GM12891 (cell line): ENCODE measurements at regions not wholly inside any gene's neighbourhood (a gene's known extent, or its start where the extent isn't known, plus 50 kb on each side); places are given as distances from the start of the nearest gene placed in this dataset.

Source experiments
- DNase-seq: peaks from one replicate; pipeline ENCODE4 v3.0.0; 2011; ENCODE audit warnings: low spot score; ENCODE audit not compliant: insufficient read length
- FAIRE-seq: peaks from 2 replicates; lab custom pipeline; 2011; peaks lifted over from hg19 to GRCh38; lab: Jason Lieb, UNC
- PAX5 ChIP-seq: IDR thresholded peaks from 2 replicates; pipeline ENCODE4 v1.6.1; 2011; ENCODE audit warnings: low read length, moderate library complexity, mild to moderate bottlenecking; ENCODE audit not compliant: insufficient read depth, severe bottlenecking
- POLR2A ChIP-seq: IDR thresholded peaks from 2 replicates; pipeline ENCODE4 v1.6.1; 2011; ENCODE audit warnings: low read depth, low read length, control low read depth
- POLR2AphosphoS5 ChIP-seq: IDR thresholded peaks from 2 replicates; pipeline ENCODE4 v1.6.1; 2011; ENCODE audit warnings: low read depth, low read length, control low read depth
- POU2F2 ChIP-seq: IDR thresholded peaks from 2 replicates; pipeline ENCODE4 v1.6.1; 2011; ENCODE audit warnings: low read depth, mild to moderate bottlenecking, control low read depth, low read length, moderate library complexity
- SPI1 ChIP-seq: IDR thresholded peaks from 2 replicates; pipeline ENCODE4 v1.6.1; 2011; ENCODE audit warnings: low read depth, low read length, control low read depth
- TAF1 ChIP-seq: IDR thresholded peaks from 2 replicates; pipeline ENCODE4 v1.6.1; 2011; ENCODE audit warnings: low read depth, low read length, control low read depth

- TF ChIP-seq SPI1 = no peak
- no peak for TF ChIP-seq TAF1
- no peak for TF ChIP-seq POU2F2
- no peak for TF ChIP-seq PAX5
- no peak for TF ChIP-seq POLR2A
- no peak for TF ChIP-seq POLR2AphosphoS5
- DNase-seq (no peak), FAIRE-seq (no peak)
Observed at GRCh38 chr10:91711885-91712680, 79.2 kb upstream of the PPP1R3C start.

- DNase-seq (no peak), FAIRE-seq (no peak)
- TF ChIP-seq POU2F2 (no peak), POLR2A (no peak)
Observed at GRCh38 chr10:91709394-91709798, 76.5 kb upstream of the PPP1R3C start.

DNA sequence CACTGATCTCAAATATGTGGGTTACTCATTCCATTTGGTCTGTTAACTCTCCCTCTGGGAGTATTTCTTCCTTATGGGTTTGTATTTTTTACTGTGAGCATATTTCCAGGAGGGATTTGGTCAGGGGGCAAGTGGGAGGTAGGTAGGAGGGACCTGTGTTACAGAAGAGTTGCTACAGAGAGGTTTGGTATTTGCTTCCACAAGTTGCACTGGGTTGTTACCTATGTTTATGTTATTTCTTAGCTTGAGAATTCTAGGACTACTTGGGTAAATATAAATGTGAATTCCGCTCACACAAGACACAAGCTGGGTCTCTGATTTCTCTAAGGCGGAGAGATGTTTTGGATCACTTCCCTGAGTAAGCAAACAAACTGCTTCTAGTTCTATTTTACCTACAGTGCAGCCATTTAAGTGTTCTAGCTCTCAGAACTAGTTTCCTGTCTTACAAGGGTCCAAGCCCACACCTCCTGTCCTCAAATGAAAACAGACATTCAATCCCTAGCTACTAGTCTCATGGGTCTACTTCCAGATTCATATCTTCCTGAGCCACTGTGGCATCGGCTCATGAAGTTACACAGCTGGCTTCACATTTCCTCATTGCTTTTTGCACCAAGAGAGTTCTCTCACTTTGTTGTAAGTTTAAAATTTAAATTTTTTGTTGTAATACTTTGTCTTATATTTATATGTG, 75.4 kb upstream of the PPP1R3C start:
- TF ChIP-seq TAF1 = no peak
- TF ChIP-seq POLR2A = no peak
- FAIRE-seq (no peak), DNase-seq (no peak)

GRCh38 chr10:91707236-91707635, 74.4 kb upstream of the PPP1R3C start:
- TF ChIP-seq TAF1 (no peak), SPI1 (no peak), POU2F2 (no peak), PAX5 (no peak), POLR2A (no peak), POLR2AphosphoS5 (no peak)
- no peak for DNase-seq
- FAIRE-seq = no peak

DNA sequence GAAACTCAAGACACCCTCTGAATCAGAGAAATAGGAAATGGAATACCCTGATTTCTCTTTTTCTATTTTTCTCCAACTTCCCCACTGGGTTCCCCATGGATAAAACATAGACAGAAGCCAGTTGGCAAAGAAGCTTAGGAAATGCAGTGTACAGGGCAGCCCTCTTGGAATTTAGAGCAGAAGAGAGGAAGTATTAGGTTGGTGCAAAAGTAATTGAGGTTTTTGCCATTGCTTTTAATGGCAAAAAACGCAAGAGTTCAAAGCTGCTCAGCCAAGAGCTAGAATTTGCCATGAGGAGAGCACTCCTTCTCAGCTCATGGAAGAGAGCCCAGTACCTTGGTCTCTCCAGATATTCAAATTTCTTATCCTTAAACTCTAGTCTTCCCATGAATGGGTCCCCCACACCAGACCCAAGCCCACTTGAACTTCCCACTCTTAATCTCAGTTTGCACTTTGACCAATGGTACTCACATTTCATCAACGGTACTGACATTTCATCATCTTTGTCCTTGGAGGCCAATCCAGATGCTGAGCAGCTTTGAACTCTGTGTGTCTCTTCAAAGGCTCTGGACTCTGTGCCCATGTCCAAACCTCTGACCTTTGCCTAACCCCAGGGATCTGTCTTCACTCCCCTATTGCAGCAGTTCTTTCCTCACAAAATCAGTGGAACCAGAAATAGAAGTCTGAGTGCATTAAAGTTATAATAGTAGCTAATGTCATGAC, 73.2 kb upstream of the PPP1R3C start:
- no peak for TF ChIP-seq PAX5
- DNase-seq = no peak
- no peak for FAIRE-seq

- no peak for DNase-seq
- TF ChIP-seq TAF1 (no peak), POLR2AphosphoS5 (no peak), SPI1 (no peak), POLR2A (no peak), POU2F2 (no peak), PAX5 (no peak)
- FAIRE-seq = no peak
Observed at GRCh38 chr10:91702620-91703019, 69.7 kb upstream of the PPP1R3C start.

GRCh38 chr10:91700788-91701444, 68.0 kb upstream of the PPP1R3C start:
- FAIRE-seq (no peak), DNase-seq (no peak)
- TF ChIP-seq TAF1 (no peak), POLR2AphosphoS5 (no peak), SPI1 (no peak), POLR2A (no peak), PAX5 (no peak), POU2F2 (no peak)

DNA sequence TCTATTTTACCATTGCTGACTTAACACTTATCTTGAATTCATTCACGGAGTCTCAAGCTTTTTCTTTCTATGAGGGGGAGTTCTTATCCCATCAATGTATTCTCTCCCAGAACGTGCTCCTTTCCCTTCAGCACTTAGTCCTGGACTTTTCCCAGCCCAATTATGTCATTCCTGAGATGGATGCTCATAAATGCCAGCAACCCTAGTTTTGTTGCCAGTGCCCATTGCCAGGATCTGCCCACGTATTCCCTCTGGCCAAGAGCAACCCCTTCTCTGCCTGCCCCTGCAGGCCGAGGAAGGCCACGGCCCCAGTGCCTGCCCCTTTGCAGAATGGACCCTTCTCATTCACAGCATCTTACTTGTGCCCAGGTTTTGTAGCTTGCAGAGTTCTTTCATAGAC, 67.4 kb upstream of the PPP1R3C start:
- no peak for FAIRE-seq
- DNase-seq = no peak
- TF ChIP-seq POLR2A (no peak), SPI1 (no peak), POLR2AphosphoS5 (no peak), POU2F2 (no peak), PAX5 (no peak), TAF1 (no peak)

- FAIRE-seq = no peak
- no peak for DNase-seq
Observed at GRCh38 chr10:91698258-91698657, 65.4 kb upstream of the PPP1R3C start.

More at GRCh38 chr10:91698258-91698657, 65.4 kb upstream of the PPP1R3C start:
- TF ChIP-seq POU2F2 (no peak), POLR2AphosphoS5 (no peak), SPI1 (no peak), POLR2A (no peak), TAF1 (no peak), PAX5 (no peak)
